H1 (cell line): ENCODE measurements at regions not wholly inside any gene's neighbourhood (a gene's known extent, or its start where the extent isn't known, plus 50 kb on each side); places are given as distances from the start of the nearest gene placed in this dataset.

Experiments used
- BCL11A ChIP-seq, 2 experiments: IDR thresholded peaks; one replicate each; pipeline ENCODE4 v1.6.1; 2011; ENCODE audit warnings: low read depth in 2 of 2, low read length in 2 of 2, mild to moderate bottlenecking in 2 of 2
- CEBPB ChIP-seq: IDR thresholded peaks from 2 replicates; pipeline ENCODE4 v1.6.1; 2012; ENCODE audit warnings: low read depth, low read length
- NANOG ChIP-seq: IDR thresholded peaks from 2 replicates; pipeline ENCODE4 v1.6.1; 2011; ENCODE audit warnings: low read length, low read depth, mild to moderate bottlenecking, inconsistent platforms; ENCODE audit not compliant: insufficient read depth, poor library complexity, severe bottlenecking
- SP2 ChIP-seq: IDR thresholded peaks from 2 replicates; pipeline ENCODE4 v1.6.1; 2012; ENCODE audit warnings: mild to moderate bottlenecking, low read length, inconsistent platforms
- SRF ChIP-seq: IDR thresholded peaks from 2 replicates; pipeline ENCODE4 v1.6.1; 2011; ENCODE audit warnings: mild to moderate bottlenecking, low read depth, low read length, moderate library complexity

- TF ChIP-seq NANOG (no peak), SP2 (no peak), SRF (no peak), CEBPB (no peak), BCL11A (IDR thresholded peaks at IDR 0.05; ENCODE audit: low read depth in 2 of 2, low read length in 2 of 2) (no peak)
These were observed 59.8 kb upstream of the PRR5 start (continued) for GRCh38 chr22:44642096-44642644.
